HEK293T (cell line): ENCODE measurements at regions not wholly inside any gene's neighbourhood (a gene's known extent, or its start where the extent isn't known, plus 50 kb on each side); places are given as distances from the start of the nearest gene placed in this dataset.

Experiments
- CTCF ChIA-PET: fragments of 350-600 bp; formaldehyde crosslinking; extraction: SDS; loops from one replicate; lab custom pipeline; 2021; ENCODE audit warnings: antibody characterized with exemption, inconsistent platforms; lab: Yijun Ruan, JAX
- POLR2A ChIA-PET: fragments of 350-600 bp; formaldehyde crosslinking; extraction: SDS; loops from one replicate; lab custom pipeline; 2020; ENCODE audit warnings: antibody characterized with exemption, inconsistent platforms; lab: Yijun Ruan, JAX
- DNase-seq: peaks from one replicate; pipeline ENCODE4 v3.0.0; 2012; ENCODE audit warnings: mixed read lengths; ENCODE audit errors: extremely low spot score
- ARNT ChIP-seq: fragments of 450-650 bp; IDR thresholded peaks from 2 replicates; pipeline ENCODE4 v1.6.1; 2017; ENCODE audit warnings: mild to moderate bottlenecking
- BHLHE40 ChIP-seq: fragments of 450-650 bp; IDR thresholded peaks from 2 replicates; pipeline ENCODE4 v1.6.1; 2016; ENCODE audit warnings: mild to moderate bottlenecking, moderate library complexity, borderline replicate concordance
- CTBP1 ChIP-seq: fragments of 450-650 bp; IDR thresholded peaks from 2 replicates; pipeline ENCODE4 v1.6.1; 2016; ENCODE audit warnings: borderline replicate concordance
- ELF4 ChIP-seq: fragments of 450-650 bp; IDR thresholded peaks from 2 replicates; pipeline ENCODE4 v1.6.1; 2017; ENCODE audit warnings: antibody characterized with exemption
- FOXA1 ChIP-seq: fragments of 450-650 bp; IDR thresholded peaks from 2 replicates; pipeline ENCODE4 v1.6.1; 2016; ENCODE audit warnings: mild to moderate bottlenecking
- FOXK2 ChIP-seq: fragments of 450-650 bp; IDR thresholded peaks from 2 replicates; pipeline ENCODE4 v1.6.1; 2016; ENCODE audit warnings: mild to moderate bottlenecking
- FOXM1 ChIP-seq: fragments of 450-650 bp; IDR thresholded peaks from 2 replicates; pipeline ENCODE4 v1.6.1; 2017; ENCODE audit warnings: mild to moderate bottlenecking, borderline replicate concordance
- HDGF ChIP-seq: fragments of 450-650 bp; IDR thresholded peaks from 2 replicates; pipeline ENCODE4 v1.6.1; 2017; ENCODE audit warnings: antibody characterized with exemption, borderline replicate concordance
- L3MBTL2 ChIP-seq: fragments of 450-650 bp; conservative IDR thresholded peaks from 2 replicates; pipeline ENCODE4 v1.6.1; 2016; ENCODE audit warnings: mild to moderate bottlenecking
- LEF1 ChIP-seq: fragments of 450-650 bp; IDR thresholded peaks from 2 replicates; pipeline ENCODE4 v1.6.1; 2017; ENCODE audit warnings: mild to moderate bottlenecking, borderline replicate concordance
- NFRKB ChIP-seq: fragments of 450-650 bp; IDR thresholded peaks from 2 replicates; pipeline ENCODE4 v1.6.1; 2016; ENCODE audit warnings: mild to moderate bottlenecking, moderate library complexity
- SP1 ChIP-seq: fragments of 450-650 bp; IDR thresholded peaks from 2 replicates; pipeline ENCODE4 v1.6.1; 2017
- SUZ12 ChIP-seq: fragments of 450-650 bp; IDR thresholded peaks from 2 replicates; pipeline ENCODE4 v1.6.1; 2016; ENCODE audit warnings: mild to moderate bottlenecking
- TARDBP ChIP-seq: fragments of 450-650 bp; IDR thresholded peaks from 2 replicates; pipeline ENCODE4 v1.6.1; 2016
- ZNF384 ChIP-seq: fragments of 450-650 bp; IDR thresholded peaks from 2 replicates; pipeline ENCODE4 v1.6.1; 2016
- TF ChIP-seq, protein P1 (sequence below): fragments of 450-650 bp; IDR thresholded peaks from 2 replicates; pipeline ENCODE4 v1.6.1; 2016

DNA sequence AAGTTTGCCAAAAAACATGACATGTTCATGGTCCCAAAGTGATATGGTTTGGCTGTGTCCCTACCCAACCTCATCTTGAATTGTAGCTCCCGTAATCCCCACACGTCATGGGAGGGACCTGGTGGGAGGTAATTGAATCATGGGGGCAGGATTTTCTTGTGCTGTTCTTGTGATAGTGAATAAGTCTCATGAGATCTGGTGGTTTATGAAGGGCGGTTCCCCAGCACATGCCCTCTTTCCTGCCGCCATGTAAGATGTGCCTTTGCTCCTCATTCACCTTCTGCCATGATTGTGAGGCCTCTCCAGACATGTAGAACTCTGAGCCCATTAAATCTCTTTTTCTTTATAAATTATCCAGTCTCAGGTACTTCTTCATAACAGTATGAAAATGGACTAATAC, 322.1 kb downstream of the MED10 start:
- POLR2A ChIA-PET, result no interaction called here
- TF ChIP-seq FOXA1, result no peak
- TF ChIP-seq LEF1, result no peak
- DNase-seq, result no peak
- CTCF ChIA-PET, result no interaction called here

- TF ChIP-seq, protein P1, sequence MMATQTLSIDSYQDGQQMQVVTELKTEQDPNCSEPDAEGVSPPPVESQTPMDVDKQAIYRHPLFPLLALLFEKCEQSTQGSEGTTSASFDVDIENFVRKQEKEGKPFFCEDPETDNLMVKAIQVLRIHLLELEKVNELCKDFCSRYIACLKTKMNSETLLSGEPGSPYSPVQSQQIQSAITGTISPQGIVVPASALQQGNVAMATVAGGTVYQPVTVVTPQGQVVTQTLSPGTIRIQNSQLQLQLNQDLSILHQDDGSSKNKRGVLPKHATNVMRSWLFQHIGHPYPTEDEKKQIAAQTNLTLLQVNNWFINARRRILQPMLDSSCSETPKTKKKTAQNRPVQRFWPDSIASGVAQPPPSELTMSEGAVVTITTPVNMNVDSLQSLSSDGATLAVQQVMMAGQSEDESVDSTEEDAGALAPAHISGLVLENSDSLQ, result no peak
- TF ChIP-seq HDGF, result no peak
- TF ChIP-seq TARDBP, result no peak
- TF ChIP-seq FOXK2, result no peak
- no peak for TF ChIP-seq ARNT
- no peak for TF ChIP-seq SP1
- no peak for TF ChIP-seq CTBP1
- TF ChIP-seq LEF1, result no peak
- TF ChIP-seq ZNF384, result no peak
- TF ChIP-seq FOXA1, result no peak
- TF ChIP-seq SUZ12, result no peak
- TF ChIP-seq ELF4, result no peak
- no peak for TF ChIP-seq L3MBTL2
- no peak for TF ChIP-seq NFRKB
- TF ChIP-seq FOXM1, result no peak
- ChIA-PET CTCF (no interaction called here), POLR2A (no interaction called here)
- DNase-seq, result no peak
Measured at GRCh38 chr5:6049662-6050061, 328.7 kb downstream of the MED10 start.

- no peak for DNase-seq
- ChIA-PET CTCF (no interaction called here), POLR2A (no interaction called here)
- TF ChIP-seq FOXA1, result no peak
Measured at GRCh38 chr5:6048746-6049145, 329.6 kb downstream of the MED10 start.

- CTCF ChIA-PET, result no interaction called here
- POLR2A ChIA-PET, result no interaction called here
- DNase-seq, result no peak
- TF ChIP-seq TARDBP (no peak), LEF1 (no peak), ZNF384 (no peak), SP1 (no peak), CTBP1 (no peak), BHLHE40 (no peak), FOXK2 (no peak), FOXA1 (no peak), NFRKB (no peak), SUZ12 (no peak)
- TF ChIP-seq, protein P1, result no peak
Measured at GRCh38 chr5:6046296-6046967, 331.9 kb downstream of the MED10 start.

DNA sequence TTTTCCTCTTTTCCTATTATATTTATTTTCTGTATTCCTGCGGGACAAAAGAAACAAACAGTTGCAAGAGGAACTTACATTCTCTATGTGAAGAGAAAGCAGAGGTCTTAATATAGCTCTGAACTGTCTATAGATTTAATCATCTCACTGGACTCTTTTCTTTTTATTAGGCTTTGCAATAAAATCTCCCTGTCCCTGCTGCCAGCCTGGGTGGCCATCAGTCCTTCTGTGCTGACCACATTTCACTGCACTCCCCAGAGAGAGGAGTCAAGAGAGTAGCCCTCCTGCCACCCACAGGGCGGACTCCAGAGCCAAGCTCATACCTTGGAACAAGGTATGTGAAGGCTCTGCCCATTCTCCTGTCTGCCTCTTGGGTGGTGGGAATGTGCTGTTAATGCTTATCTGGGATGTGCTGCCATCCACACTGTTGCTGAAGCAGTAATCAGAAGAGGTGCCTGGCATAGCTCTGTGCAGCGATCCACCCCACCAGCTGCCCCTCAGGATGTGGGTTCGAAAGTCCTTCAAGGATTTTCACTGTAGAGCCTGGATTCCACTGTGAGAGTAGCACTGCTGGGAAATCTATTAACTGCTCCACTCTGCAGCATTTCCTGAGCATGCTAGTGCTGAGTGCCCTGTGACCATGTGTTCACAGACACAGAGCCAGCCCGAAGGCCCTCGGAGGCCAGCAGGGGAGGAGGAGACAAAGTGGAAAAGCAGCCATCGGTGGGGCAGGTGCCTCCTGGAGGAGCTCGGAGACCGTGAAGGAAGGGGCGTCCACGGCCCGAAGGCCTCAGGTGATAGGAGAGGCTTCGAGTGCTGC, 334.6 kb downstream of the MED10 start:
- TF ChIP-seq ARNT (no peak), L3MBTL2 (no peak), SP1 (no peak), LEF1 (no peak), BHLHE40 (no peak), FOXK2 (no peak), ZNF384 (no peak), TARDBP (no peak), NFRKB (no peak), SUZ12 (no peak)
- TF ChIP-seq, protein P1, result no peak
- ChIA-PET POLR2A (no interaction called here), CTCF (interaction anchor here (0.7 kb wide), 1 partner anchor 335 kb away, joined by 3 read pairs; the partner anchor contains the start of gene MED10)
- DNase-seq, result no peak

- TF ChIP-seq SP1, result no peak
- no peak for DNase-seq
- CTCF ChIA-PET, result no interaction called here
- POLR2A ChIA-PET, result no interaction called here
Measured at GRCh38 chr5:6041977-6042550, 336.3 kb downstream of the MED10 start.

- CTCF ChIA-PET, result no interaction called here
- no peak for DNase-seq
- no peak for TF ChIP-seq SUZ12
- TF ChIP-seq L3MBTL2, result no peak
- TF ChIP-seq, protein P1, result no peak
- TF ChIP-seq CTBP1, result no peak
- no peak for TF ChIP-seq ELF4
- POLR2A ChIA-PET, result no interaction called here
Measured at GRCh38 chr5:6039111-6039510, 339.2 kb downstream of the MED10 start.
